ENCODE measurements at regions not wholly inside any gene's neighbourhood (a gene's known extent, or its start where the extent isn't known, plus 50 kb on each side); places are given as distances from the start of the nearest gene placed in this dataset.

DNA sequence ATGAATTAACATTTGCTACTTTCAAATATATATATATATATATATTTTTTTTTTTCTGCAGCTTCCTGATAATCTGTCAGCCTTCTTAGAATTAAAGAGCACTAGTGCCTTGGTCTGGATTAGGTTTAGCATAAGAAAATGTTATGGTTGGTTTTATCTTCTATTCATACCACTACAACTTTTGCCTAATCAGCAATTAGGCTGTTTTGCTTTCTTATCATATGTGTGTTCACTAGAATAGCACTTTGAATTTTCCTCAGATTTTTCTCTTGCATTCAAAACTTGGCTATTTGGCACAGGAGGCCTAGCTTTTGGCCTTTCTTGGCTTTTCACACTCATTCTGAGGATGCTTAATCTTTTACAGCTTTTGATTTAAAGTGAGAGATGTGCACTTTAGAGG is 1468.1 kb downstream of the PCDH9 start:
- ATAC-seq = no peak
- Histone ChIP-seq H3K36me3 (ENCODE audit: control insufficient read depth in 2 of 2, insufficient read depth in 2 of 2, low read length in 1 of 2) (no peaks in the 10 kb centered on the region), H3K9ac (ENCODE audit: control insufficient read depth, insufficient read depth, low read length) (no peak overlapping the region), H3K4me2 (ENCODE audit: control insufficient read depth, insufficient read depth) (no peak overlapping the region), H3K4me1 (ENCODE audit: control insufficient read depth, insufficient read depth, low read length) (no peaks in the 10 kb centered on the region), H3K27me3 (replicated peaks in 1 of 2; ENCODE audit: control insufficient read depth in 2 of 2, insufficient read depth in 2 of 2, low read length in 1 of 2) (no peaks in the 10 kb centered on the region), H3K79me2 (ENCODE audit: control insufficient read depth, insufficient read depth, low read length) (no peaks in the 10 kb centered on the region), H3K4me3 (no peak overlapping the region), H3K9me3 (replicated peaks; ENCODE audit: control insufficient read depth, insufficient read depth, low read length) (no peaks in the 10 kb centered on the region; the same call in 2 of the 3 replicates), H4K20me1 (ENCODE audit: control insufficient read depth, insufficient read depth) (no peaks in the 10 kb centered on the region), H3K27ac (ENCODE audit: control insufficient read depth, insufficient read depth) (no peak overlapping the region), H2AFZ (ENCODE audit: control insufficient read depth, low read depth, low read length) (no peak overlapping the region)
- FAIRE-seq = no peak
- in situ Hi-C loops (cut with MboI) = no loop called here
- ChIA-PET SMC1A (ENCODE audit: uncharacterized antibody, unreplicated experiment) (no interaction called here), CTCF (no interaction called here), POLR2A (no interaction called here), RAD21 (ENCODE audit: unreplicated experiment) (no interaction called here)
- BruUV-seq (replicated peaks) = no TSS peak
- TF ChIP-seq SIX5 (IDR thresholded peaks at IDR 0.05; ENCODE audit: low read depth, low read length, severe bottlenecking) (no peak), BMI1 (IDR thresholded peaks at IDR 0.05; ENCODE audit: borderline replicate concordance) (no peak), TCF7 (IDR thresholded peaks at IDR 0.05; ENCODE audit: borderline replicate concordance) (no peak), NFYB (IDR thresholded peaks at IDR 0.05; ENCODE audit: insufficient read depth, low read depth, low read length) (no peak), RAD51 (IDR thresholded peaks at IDR 0.05) (no peak)
- TF ChIP-seq, protein P1, sequence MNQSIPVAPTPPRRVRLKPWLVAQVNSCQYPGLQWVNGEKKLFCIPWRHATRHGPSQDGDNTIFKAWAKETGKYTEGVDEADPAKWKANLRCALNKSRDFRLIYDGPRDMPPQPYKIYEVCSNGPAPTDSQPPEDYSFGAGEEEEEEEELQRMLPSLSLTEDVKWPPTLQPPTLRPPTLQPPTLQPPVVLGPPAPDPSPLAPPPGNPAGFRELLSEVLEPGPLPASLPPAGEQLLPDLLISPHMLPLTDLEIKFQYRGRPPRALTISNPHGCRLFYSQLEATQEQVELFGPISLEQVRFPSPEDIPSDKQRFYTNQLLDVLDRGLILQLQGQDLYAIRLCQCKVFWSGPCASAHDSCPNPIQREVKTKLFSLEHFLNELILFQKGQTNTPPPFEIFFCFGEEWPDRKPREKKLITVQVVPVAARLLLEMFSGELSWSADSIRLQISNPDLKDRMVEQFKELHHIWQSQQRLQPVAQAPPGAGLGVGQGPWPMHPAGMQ (IDR thresholded peaks at IDR 0.05; ENCODE audit: borderline replicate concordance) = no peak
- DNase-seq (ENCODE audit: low read depth, low spot score) = no peak
- intact Hi-C loops (cut with micrococcal nuclease; ENCODE audit: unreplicated experiment) = no loop called here

DNA sequence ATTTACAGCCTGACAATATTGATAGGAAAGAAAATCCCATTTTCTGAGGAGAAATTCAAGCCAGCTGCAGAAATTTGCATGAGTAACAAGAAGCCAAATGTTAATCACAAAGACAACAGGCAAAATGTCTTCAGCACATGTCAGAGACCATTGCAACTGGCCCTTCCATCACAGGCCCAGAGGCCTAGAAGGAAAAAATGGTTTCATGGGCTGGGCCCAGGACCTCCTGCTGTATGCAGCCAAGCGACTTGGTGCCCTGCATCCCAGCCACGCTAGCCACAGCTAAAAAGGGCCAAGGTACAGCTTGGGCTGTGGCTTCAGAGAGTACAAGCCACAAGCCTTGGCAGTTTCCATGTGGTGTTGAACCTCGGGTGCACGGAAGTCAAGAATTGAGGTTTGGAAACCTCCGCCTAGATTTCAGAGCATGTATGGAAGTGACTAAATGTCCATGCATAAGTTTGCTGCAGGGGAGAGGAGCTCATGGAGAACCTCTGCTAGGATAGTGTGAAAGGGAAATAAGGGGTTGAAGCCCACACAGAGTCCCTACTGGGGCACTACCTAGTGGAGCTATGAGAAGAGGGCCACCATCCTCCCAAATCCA is 1474.0 kb downstream of the PCDH9 start:
- ATAC-seq (no peak), DNase-seq (ENCODE audit: low read depth, low spot score) (no peak), FAIRE-seq (no peak)
- WGBS (ENCODE audit: insufficient coverage, insufficient replicate concordance, low lambda C conversion rate, missing lambda C conversion rate) = 31% methylated on average over 5 of the region's 5 CpGs
- CTCF ChIA-PET = no interaction called here
- intact Hi-C loops (cut with micrococcal nuclease; ENCODE audit: unreplicated experiment) = no loop called here
- no TSS peak for BruUV-seq (replicated peaks)
- Histone ChIP-seq H3K4me3 (no peak overlapping the region), H3K27me3 (replicated peaks in 1 of 2; ENCODE audit: control insufficient read depth in 2 of 2, insufficient read depth in 2 of 2, low read length in 1 of 2) (no peaks in the 10 kb centered on the region), H3K9ac (ENCODE audit: control insufficient read depth, insufficient read depth, low read length) (no peak overlapping the region), H3K9me3 (replicated peaks; ENCODE audit: control insufficient read depth, insufficient read depth, low read length) (no peaks in the 10 kb centered on the region; the same call in 2 of the 3 replicates), H3K79me2 (ENCODE audit: control insufficient read depth, insufficient read depth, low read length) (no peaks in the 10 kb centered on the region), H3K4me2 (ENCODE audit: control insufficient read depth, insufficient read depth) (no peak overlapping the region), H3K4me1 (ENCODE audit: control insufficient read depth, insufficient read depth, low read length) (no peaks in the 10 kb centered on the region), H3K36me3 (ENCODE audit: control insufficient read depth in 2 of 2, insufficient read depth in 2 of 2, low read length in 1 of 2) (no peaks in the 10 kb centered on the region), H2AFZ (ENCODE audit: control insufficient read depth, low read depth, low read length) (no peak overlapping the region), H4K20me1 (ENCODE audit: control insufficient read depth, insufficient read depth) (no peaks in the 10 kb centered on the region), H3K27ac (ENCODE audit: control insufficient read depth, insufficient read depth) (no peak overlapping the region)
- POLR2A ChIA-PET = no interaction called here
- SMC1A ChIA-PET (ENCODE audit: uncharacterized antibody, unreplicated experiment) = no interaction called here
- RAD21 ChIA-PET (ENCODE audit: unreplicated experiment) = no interaction called here
- in situ Hi-C loops (cut with MboI) = no loop called here
- TF ChIP-seq, protein P2, sequence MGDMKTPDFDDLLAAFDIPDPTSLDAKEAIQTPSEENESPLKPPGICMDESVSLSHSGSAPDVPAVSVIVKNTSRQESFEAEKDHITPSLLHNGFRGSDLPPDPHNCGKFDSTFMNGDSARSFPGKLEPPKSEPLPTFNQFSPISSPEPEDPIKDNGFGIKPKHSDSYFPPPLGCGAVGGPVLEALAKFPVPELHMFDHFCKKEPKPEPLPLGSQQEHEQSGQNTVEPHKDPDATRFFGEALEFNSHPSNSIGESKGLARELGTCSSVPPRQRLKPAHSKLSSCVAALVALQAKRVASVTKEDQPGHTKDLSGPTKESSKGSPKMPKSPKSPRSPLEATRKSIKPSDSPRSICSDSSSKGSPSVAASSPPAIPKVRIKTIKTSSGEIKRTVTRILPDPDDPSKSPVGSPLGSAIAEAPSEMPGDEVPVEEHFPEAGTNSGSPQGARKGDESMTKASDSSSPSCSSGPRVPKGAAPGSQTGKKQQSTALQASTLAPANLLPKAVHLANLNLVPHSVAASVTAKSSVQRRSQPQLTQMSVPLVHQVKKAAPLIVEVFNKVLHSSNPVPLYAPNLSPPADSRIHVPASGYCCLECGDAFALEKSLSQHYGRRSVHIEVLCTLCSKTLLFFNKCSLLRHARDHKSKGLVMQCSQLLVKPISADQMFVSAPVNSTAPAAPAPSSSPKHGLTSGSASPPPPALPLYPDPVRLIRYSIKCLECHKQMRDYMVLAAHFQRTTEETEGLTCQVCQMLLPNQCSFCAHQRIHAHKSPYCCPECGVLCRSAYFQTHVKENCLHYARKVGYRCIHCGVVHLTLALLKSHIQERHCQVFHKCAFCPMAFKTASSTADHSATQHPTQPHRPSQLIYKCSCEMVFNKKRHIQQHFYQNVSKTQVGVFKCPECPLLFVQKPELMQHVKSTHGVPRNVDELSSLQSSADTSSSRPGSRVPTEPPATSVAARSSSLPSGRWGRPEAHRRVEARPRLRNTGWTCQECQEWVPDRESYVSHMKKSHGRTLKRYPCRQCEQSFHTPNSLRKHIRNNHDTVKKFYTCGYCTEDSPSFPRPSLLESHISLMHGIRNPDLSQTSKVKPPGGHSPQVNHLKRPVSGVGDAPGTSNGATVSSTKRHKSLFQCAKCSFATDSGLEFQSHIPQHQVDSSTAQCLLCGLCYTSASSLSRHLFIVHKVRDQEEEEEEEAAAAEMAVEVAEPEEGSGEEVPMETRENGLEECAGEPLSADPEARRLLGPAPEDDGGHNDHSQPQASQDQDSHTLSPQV (IDR thresholded peaks at IDR 0.05) = no peak
- TF ChIP-seq EP300 (IDR thresholded peaks at IDR 0.05; ENCODE audit: borderline replicate concordance in 1 of 2, control insufficient read depth in 1 of 2, low read depth in 2 of 2, low read length in 2 of 2) = no peak
